HUES48 (cell line): ENCODE measurements at regions not wholly inside any gene's neighbourhood (a gene's known extent, or its start where the extent isn't known, plus 50 kb on each side); places are given as distances from the start of the nearest gene placed in this dataset.

Experiments
- H3K27ac ChIP-seq: one replicate; pipeline ENCODE4 v1.7.0; 2013; ENCODE audit warnings: low read depth, low read length, inconsistent platforms
- H3K27me3 ChIP-seq: 2 replicates; pipeline ENCODE4 v1.6.1; 2013; ENCODE audit warnings: mild to moderate bottlenecking, low read length; ENCODE audit not compliant: control insufficient read depth, insufficient read depth
- H3K36me3 ChIP-seq: 2 replicates; pipeline ENCODE4 v1.6.1; 2013; ENCODE audit warnings: low read length; ENCODE audit not compliant: control insufficient read depth, insufficient read depth
- H3K4me1 ChIP-seq: 2 replicates; pipeline ENCODE4 v1.6.1; 2013; ENCODE audit warnings: mild to moderate bottlenecking, low read length; ENCODE audit not compliant: control insufficient read depth, insufficient read depth
- H3K4me3 ChIP-seq: 2 replicates; pipeline ENCODE4 v1.5.1; 2013; ENCODE audit warnings: mild to moderate bottlenecking, low read depth, low read length
- H3K9ac ChIP-seq: 2 replicates; pipeline ENCODE4 v1.6.1; 2013; ENCODE audit warnings: mild to moderate bottlenecking, low read depth, low read length, moderate library complexity
- H3K9me3 ChIP-seq: 2 replicates; pipeline ENCODE4 v1.6.1; 2013; ENCODE audit warnings: low read length; ENCODE audit not compliant: control insufficient read depth, insufficient read depth

GRCh38 chr10:61612450-61612849, 50.3 kb upstream of the CABCOCO1 start:
- Histone ChIP-seq H3K4me1 (no peaks in the 10 kb centered on the region; the same call in 1 of the 2 replicates), H3K36me3 (no peaks in the 10 kb centered on the region), H3K27ac (no peak overlapping the region), H3K9me3 (no peaks in the 10 kb centered on the region), H3K9ac (no peak overlapping the region), H3K4me3 (no peak overlapping the region), H3K27me3 (no peaks in the 10 kb centered on the region)

- Histone ChIP-seq H3K27me3 (no peaks in the 10 kb centered on the region), H3K27ac (no peak overlapping the region), H3K4me1 (no peaks in the 10 kb centered on the region; the same call in 1 of the 2 replicates), H3K4me3 (no peak overlapping the region), H3K36me3 (no peaks in the 10 kb centered on the region), H3K9me3 (no peaks in the 10 kb centered on the region), H3K9ac (no peak overlapping the region)
Observed at GRCh38 chr10:61612009-61612408, 50.7 kb upstream of the CABCOCO1 start.

- Histone ChIP-seq H3K9ac (no peak overlapping the region), H3K27ac (no peak overlapping the region), H3K27me3 (no peaks in the 10 kb centered on the region), H3K4me3 (no peak overlapping the region), H3K36me3 (no peaks in the 10 kb centered on the region), H3K9me3 (no peaks in the 10 kb centered on the region), H3K4me1 (peaks cover 3% of the 10 kb centered on the region; the same call in 1 of the 2 replicates)
Observed at GRCh38 chr10:61609701-61610100, 53.0 kb upstream of the CABCOCO1 start.

- H3K4me3 ChIP-seq, result no peak overlapping the region
- H3K27me3 ChIP-seq, result no peaks in the 10 kb centered on the region
- H3K9me3 ChIP-seq, result no peaks in the 10 kb centered on the region
- H3K36me3 ChIP-seq, result no peaks in the 10 kb centered on the region
- no peak overlapping the region for H3K9ac ChIP-seq
- H3K4me1 ChIP-seq, result peaks cover 5% of the 10 kb centered on the region; the same call in 1 of the 2 replicates
- H3K27ac ChIP-seq, result no peak overlapping the region
Observed at GRCh38 chr10:61608255-61609033, 54.3 kb upstream of the CABCOCO1 start.

- no peak overlapping the region for H3K4me3 ChIP-seq
- H3K27me3 ChIP-seq, result no peaks in the 10 kb centered on the region
- no peaks in the 10 kb centered on the region for H3K9me3 ChIP-seq
- no peaks in the 10 kb centered on the region for H3K36me3 ChIP-seq
- no peak overlapping the region for H3K9ac ChIP-seq
- no peak overlapping the region for H3K27ac ChIP-seq
- H3K4me1 ChIP-seq, result peaks cover 11% of the 10 kb centered on the region; the same call in 1 of the 2 replicates
Observed at GRCh38 chr10:61606959-61607907, 55.5 kb upstream of the CABCOCO1 start.

- Histone ChIP-seq H3K27ac (no peak overlapping the region), H3K4me1 (peaks cover 11% of the 10 kb centered on the region; the same call in 1 of the 2 replicates), H3K4me3 (no peak overlapping the region), H3K9ac (no peak overlapping the region), H3K36me3 (no peaks in the 10 kb centered on the region), H3K27me3 (no peaks in the 10 kb centered on the region), H3K9me3 (no peaks in the 10 kb centered on the region)
Observed at GRCh38 chr10:61605221-61605620, 57.5 kb upstream of the CABCOCO1 start.

GRCh38 chr10:61600399-61600798, 62.3 kb upstream of the CABCOCO1 start:
- Histone ChIP-seq H3K9ac (no peak overlapping the region), H3K9me3 (no peaks in the 10 kb centered on the region), H3K4me3 (no peak overlapping the region), H3K27ac (no peak overlapping the region), H3K27me3 (no peaks in the 10 kb centered on the region), H3K36me3 (no peaks in the 10 kb centered on the region), H3K4me1 (peaks cover 14% of the 10 kb centered on the region)

GRCh38 chr10:61594430-61594829, 68.3 kb upstream of the CABCOCO1 start:
- H3K9ac ChIP-seq, result no peak overlapping the region
- no peaks in the 10 kb centered on the region for H3K27me3 ChIP-seq
- peak overlapping the region; percentile 83 for H3K27ac ChIP-seq
- H3K4me3 ChIP-seq, result peak overlapping the region; percentile 2
- no peaks in the 10 kb centered on the region for H3K9me3 ChIP-seq
- no peaks in the 10 kb centered on the region for H3K36me3 ChIP-seq
- peaks cover 35% of the 10 kb centered on the region for H3K4me1 ChIP-seq

- peaks cover 35% of the 10 kb centered on the region for H3K4me1 ChIP-seq
- H3K9me3 ChIP-seq, result no peaks in the 10 kb centered on the region
- H3K36me3 ChIP-seq, result no peaks in the 10 kb centered on the region
- H3K4me3 ChIP-seq, result no peak overlapping the region
- H3K27me3 ChIP-seq, result no peaks in the 10 kb centered on the region
- no peak overlapping the region for H3K9ac ChIP-seq
- no peak overlapping the region for H3K27ac ChIP-seq
Observed at GRCh38 chr10:61592581-61592980, 70.1 kb upstream of the CABCOCO1 start.

GRCh38 chr10:61589547-61590243, 73.0 kb upstream of the CABCOCO1 start:
- Histone ChIP-seq H3K9ac (no peak overlapping the region), H3K36me3 (no peaks in the 10 kb centered on the region), H3K27ac (no peak overlapping the region), H3K9me3 (no peaks in the 10 kb centered on the region), H3K27me3 (no peaks in the 10 kb centered on the region), H3K4me1 (peaks cover 25% of the 10 kb centered on the region), H3K4me3 (no peak overlapping the region)
